G401.6 (cell line): ENCODE measurements at regions not wholly inside any gene's neighbourhood (a gene's known extent, or its start where the extent isn't known, plus 50 kb on each side); places are given as distances from the start of the nearest gene placed in this dataset.

ENCODE experiments used
- FAIRE-seq: peaks from 2 replicates; lab custom pipeline; 2012; peaks lifted over from hg19 to GRCh38; lab: Jason Lieb, UNC

DNA sequence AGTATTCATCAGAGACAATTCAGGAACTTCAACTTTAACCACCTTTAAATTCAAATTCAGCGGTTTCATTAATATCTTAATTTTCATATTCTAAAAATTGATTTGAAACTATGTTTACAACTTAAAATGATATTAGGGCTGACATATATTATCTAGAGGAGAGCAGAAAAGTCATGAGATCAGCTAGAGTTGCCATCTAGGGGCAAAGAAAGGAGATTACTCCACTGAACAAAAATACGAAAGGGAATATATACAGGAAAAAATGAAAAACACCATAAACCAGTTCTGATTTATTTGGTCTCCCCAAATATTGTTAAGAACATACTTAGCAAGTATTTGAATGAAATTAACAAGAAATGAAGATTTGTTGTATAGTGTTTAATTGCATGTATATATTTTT lies 946.3 kb downstream of the DTWD2 start:
- FAIRE-seq, result no peak

DNA sequence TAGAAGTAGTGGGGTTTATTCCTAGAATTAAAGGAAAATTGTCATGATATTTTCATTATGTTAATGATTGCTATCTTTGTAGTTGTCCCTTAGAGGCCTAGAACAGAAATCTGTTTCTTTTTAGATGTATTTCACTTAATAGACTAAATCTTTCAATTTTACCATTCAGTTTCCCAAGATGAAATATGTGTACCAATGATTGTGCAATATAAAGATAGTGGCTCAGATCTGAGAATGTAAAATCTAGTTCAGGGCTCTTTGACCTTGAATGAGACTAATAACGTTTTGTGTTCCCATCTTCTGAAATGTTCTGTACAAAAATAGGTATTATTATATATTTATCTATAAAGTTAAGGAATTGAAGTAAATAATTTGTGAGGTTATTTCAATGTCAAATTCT lies 947.9 kb downstream of the DTWD2 start:
- FAIRE-seq, result no peak

DNA sequence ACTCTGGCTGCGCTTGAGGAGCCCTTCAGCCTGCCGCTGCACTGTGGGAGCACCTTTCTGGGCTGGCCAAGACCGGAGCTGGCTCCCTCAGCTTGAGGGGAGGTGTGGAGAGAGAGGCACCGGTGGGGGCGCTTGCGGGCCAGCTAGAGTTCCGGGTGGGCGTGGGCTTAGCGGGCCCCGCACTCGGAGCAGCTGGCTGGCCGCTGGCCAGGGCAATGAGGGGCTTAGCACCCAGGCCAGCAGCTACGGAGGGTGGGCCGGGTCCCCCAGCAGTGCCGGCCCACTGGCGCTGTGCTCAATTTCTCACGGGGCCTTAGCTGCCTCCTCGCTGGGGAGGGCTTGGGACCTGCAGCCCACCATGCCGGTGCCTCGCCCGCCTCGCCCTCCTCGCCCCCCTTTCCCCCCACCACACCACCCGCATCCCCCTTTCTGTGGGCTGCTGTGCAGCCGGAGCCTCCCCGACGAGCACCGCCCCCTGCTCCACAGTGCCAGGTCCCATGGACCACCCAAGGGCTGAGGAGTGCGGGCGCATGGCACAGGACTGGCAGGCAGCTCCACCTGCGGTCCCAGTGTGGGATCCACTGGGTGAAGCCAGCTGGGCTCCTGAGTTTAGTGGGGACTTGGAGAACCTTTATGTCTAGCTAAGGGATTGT lies 954.5 kb downstream of the DTWD2 start:
- no peak for FAIRE-seq

DNA sequence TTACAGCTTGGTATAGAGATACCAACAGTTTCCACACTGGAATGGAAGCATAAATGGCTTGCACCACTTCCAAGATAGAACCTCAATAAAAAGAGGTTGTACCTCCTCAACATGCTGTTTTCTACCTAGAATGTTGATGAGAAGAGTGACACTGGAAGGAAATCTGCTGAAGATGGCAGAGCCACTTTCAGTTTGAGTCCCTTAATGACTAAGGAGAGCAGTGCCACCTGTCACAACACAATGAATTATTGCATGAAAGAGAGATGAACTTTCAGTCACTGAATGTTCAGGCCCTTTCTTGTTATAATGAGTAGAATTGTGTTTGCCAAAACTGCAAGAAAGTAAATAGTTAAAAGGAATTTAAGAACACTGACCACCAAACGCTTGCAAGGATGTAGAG lies 958.5 kb downstream of the DTWD2 start:
- no peak for FAIRE-seq

DNA sequence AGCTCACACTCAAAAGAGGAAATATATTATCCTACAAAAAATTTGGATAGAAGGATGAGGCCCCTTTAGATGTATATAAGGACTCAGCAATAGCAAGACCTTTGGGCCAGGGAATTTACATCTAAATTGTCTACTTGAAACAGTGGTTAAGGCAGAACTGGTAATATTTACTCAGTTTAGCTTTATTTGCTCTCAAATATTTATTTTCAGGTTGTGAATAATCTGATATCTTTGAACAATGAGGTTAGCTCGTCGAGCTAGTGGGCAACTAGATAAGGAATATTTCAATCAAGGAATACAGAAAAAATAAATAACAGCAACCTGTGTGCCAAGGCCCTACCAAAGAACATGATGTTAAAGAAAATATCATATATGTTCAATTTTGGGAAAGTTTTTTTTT lies 966.3 kb downstream of the DTWD2 start:
- FAIRE-seq, result no peak

DNA sequence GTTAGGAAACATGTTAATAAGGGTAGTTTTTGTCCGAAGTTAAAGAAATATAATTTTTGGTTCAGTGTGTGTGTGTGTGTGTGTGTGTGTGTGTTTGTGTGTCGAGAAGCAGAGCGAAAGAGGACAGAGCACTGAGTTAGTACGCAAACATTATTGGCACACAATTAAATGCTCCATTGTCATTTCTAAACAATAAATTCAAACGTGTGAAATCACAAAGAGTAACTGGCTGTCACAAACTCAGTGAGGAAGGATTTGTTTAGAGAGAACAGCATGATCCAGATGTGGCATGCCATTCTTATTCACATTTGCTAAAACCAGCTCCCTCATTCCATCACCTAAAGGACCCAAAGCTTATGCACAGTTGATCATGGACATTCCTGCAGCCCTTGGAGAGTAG lies 970.8 kb downstream of the DTWD2 start:
- FAIRE-seq, result no peak

DNA sequence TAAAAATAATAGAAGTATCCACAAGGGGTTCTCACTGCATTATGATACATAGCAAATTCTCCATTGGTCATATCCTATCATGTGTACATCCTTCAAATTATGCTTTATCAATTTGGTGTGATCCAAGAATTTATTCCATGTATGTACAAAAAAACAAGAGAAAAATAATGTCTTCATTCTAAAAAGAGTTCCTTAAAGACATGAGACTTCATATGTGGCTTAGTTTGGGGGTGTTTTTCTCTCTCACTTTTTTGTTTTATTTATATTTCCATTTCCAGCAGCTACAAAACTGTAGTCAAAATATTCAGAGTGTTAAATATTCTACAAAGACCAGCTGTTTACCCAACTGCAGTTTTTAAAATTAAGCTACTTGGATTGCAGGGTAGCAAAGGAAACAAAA lies 972.0 kb downstream of the DTWD2 start:
- FAIRE-seq, result no peak

DNA sequence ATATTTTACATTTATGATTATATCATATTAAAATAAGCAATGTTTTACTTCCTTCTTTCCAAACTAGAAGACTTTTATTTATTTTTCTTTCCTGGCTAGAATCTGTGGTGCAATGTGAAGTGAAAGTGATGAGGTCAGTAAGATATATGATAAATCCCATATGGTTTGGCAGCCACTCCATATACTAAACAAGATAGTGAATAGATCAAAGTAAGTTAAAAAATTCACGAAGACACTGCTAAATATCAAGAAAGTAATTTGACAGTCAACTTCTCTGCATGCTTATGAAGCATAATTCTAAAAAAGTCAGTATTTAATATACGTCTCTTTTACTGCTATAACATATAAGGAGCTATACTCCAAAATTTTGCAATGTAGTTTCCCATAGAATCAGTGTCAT lies 972.8 kb downstream of the DTWD2 start:
- no peak for FAIRE-seq

DNA sequence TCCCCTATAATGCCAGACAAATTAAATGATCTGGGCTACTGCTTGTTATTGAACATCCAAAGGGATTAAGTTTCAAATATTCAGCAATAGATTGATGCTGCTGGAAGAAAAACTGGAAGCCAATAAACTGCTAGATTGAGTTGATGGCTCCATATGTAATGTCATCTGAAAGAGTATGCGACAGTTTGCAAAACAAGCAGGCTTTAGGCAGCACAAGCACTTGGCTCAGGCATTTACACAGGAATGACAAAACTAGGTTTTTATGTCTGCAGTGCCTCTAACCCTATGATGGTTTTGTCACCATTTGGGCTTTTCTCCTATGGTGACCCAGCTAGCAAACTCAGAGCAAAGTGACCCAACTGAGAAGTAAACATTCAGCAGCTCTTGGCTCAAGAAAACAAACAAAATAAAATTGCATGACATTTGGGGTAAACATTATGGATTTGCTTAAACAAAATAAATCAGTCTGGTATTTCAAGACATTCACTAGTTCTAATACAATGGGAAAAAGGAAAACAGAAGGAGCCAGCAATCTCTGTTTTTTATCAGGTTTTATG lies 978.5 kb downstream of the DTWD2 start:
- no peak for FAIRE-seq

DNA sequence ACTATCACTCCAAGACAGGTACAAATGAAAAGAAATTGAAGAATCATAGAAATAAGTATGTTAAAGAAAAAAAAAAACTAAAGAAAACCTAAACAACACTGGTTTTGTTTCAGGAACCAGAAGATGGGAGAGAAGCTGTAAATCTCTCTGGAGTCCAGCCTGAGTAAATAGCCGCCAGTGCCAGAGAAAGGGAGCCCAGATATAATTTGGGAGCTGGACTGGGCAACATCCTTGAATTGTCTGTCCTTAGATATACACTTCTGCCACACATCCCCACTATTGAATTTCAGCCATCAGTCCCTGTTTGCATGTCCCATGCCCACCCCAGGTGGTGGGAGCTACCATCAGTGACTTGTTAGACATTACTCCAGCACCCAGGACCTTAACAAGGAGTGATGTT lies 979.6 kb downstream of the DTWD2 start:
- FAIRE-seq, result no peak

DNA sequence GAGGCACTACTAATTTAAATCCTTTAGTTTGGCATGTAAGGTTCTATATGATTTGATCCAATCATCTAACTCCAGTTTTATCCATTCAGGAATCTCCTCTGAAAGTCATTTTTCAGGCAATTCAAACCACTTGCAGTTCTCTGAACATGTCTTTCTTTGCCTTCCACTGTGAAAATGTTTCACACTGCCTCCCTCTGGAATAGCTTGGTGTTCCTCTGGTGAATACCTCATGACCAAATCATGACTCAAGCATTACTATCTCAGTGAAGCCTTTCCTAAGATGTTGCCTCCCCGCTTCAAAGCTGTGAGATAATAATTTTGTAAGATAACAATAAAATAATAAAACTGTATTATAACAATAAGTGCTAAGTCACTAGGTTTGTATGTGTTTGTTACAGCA lies 981.1 kb downstream of the DTWD2 start:
- FAIRE-seq, result no peak

DNA sequence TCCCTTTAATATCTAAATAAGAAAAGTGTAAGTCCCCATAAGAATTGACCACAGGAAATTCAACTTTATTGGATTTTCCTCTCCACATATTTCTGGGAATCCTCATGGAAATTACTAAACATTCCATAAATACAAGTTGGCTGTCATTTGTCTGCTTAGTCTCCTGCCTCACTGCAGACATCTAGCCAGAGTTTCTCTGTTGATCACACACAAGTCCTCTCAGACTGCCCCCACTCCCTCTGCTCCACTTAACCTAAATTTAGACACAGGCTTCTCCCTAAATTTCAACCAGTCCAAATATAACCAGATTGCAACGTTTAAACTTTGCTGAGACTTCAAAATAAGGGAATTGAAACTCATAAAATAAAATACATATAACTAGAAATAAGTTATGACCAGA lies 982.1 kb downstream of the DTWD2 start:
- no peak for FAIRE-seq

DNA sequence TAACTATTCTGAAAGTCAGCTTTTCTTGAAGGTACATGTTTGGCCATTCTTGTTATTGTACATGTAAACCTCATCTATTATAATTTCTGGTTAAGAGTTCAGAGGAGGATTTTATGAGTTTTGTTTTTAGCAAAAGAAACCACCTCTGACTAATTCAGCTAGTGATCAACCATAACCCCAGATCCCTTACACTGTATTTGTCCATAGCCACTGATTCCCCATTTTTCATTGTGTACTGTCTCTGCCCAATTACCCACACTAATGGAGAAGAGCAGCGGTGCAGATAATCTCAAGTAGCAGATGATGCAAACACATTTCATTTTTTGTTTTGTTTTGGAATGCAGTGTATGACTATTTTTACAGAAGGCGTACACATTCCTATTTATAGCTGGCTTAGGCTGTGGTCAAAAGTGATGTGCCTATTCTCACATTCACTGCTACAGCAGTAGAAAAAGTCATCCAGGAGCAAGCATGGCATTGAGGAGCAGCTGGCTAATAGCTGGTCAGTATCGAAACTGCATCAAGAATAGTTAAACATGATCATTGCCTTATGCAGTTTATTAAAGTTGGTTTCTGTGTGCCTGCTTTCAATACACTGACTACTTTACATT lies 988.3 kb downstream of the DTWD2 start:
- FAIRE-seq, result no peak

DNA sequence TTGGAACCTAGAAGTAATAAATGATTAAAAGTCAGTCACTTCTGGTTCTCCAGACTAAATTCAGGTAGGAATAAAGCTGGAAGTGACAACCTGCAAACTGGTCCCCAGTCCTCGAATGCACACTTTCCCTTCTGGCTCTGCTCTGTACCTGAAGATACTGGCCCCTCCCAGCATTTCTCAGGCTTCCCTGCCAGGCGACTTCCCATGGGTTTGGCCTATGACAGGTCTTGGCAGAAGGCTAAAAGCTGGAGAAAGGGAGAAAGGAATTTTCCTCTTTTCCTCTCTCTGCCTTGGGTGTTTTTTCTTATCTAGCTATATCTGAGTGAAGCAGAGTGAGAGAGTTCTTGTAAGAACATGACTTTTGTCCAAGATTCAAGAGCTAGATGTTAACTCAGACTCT lies 1005.7 kb downstream of the DTWD2 start:
- no peak for FAIRE-seq

DNA sequence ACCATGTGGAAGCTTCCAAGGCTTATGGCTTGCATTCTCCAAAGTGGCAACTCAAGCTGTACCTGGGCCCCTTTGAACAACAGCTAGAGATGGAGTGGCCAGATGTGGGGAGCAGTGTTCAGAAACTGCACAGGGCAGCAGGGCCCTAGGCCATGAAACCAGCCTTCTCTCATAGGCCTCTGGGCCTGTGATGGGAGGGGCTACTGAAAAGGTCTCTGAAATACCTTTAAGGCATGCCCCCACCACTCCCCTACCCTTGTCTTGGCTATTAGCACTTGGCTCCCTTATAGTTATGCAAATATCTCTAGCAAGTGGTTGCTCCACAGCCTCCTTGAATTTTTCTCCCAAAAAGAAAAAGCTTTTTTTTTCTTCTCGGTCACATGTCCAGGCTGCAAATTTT lies 1014.6 kb downstream of the DTWD2 start:
- no peak for FAIRE-seq

DNA sequence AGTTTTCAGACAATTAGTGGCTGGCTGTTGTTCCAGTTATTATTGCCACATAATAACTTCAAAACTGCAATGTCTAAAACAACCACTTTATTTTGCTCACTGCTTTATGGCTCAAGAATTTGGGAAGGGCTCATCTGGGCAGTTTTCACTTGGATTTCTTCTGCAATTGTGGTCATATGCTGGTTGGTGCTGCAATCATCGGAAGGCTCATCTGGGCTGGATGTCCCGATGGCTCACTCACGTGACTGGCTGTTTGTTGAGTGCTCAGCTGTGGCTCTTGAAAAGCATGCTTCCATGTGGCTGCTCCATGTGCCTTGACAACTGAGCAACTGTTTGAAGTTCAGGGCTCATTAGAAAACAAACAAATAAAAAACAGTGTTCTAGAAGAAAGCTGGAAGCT lies 1032.5 kb downstream of the DTWD2 start:
- FAIRE-seq, result no peak

DNA sequence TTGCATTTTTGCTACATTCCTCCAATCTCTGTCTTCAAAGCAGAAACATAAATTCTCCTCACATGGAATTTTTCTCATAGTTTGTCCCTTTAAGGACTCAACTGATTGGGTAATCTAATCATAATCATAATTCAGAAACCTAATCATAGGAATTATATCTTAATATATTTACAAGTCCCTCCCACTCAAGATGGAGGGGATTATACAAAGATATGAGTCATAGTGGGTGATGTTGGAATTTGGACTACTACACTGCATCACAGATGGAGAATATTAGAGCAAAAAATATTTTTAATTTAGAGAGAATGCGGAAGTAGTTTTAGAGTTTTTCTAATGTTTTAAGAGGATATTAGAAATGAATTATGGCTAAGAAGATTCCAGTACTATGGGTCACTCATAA lies 1034.0 kb downstream of the DTWD2 start:
- FAIRE-seq, result no peak

DNA sequence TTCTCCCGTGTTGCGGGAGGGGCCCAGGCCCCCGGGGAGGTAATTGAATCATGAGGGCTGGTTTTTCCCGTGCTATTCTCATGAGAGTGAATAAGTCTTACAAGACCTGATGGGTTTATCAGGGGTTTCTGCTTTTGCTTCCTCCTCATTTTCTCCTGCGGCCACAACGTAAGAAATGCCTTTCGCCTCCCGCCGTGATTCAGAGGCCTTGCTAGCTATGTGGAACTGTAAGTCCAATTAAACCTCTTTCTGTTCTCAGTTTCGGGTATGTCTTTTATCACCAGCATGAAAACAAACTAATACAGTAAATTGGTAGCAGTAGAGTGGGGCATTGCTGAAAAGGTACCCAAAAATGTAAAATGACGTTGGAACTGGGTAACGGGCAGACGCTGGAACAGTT lies 1035.1 kb downstream of the DTWD2 start:
- FAIRE-seq, result no peak

DNA sequence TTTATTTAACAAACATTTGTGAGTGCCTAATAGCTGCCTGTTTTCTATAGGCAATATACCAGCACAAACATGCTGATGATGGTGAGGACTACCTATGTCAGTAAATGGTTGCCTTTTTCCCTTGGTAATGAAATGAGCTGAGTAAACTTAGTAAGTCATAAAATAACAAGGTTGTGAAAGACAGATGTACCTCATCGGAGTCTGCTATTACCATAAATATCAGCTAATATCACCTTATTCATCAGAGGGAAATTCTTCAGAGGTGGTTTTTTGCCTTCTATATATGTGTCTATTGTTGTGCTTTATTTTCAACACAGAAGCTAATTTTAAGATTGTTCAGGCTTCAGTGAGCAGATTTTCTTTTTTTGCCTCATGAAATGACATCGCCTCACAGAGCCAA lies 1040.5 kb downstream of the DTWD2 start:
- FAIRE-seq, result no peak

DNA sequence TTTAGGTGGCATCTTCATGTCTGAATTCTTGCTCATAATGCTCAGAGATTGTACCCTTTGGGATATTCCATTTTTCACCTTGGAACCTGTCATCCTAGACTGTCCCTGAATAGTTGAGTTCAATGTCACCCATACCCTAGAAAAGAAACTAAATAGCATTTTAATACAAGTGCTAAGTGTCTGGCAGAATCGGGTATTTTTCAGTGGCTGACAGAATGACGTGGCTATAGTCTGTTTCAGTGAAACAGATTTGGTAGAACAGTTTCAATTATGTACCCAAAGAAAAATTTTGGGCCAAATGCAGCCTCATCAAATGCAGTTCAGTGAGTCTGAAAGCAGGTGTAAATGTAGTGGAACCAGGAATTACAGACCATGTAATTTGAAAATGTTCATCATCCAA lies 1041.2 kb downstream of the DTWD2 start:
- FAIRE-seq, result no peak

DNA sequence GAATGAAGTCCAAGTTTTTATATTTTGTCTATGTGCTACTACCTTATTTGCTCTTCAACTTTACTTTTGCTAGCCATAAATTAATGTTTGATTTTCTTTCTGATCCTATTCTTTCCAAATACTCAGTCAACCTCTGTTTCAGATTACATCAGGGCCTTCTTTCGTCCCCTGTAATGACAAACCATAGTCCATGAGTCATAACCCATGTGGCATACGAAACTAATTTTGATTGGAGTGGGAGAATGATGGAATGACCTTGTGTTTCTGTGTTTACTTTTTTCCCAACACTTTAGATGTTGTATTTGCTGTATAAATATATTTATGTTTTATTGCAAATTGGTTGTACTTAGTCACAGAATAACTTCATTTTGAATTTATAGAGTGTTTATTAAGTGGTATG lies 1043.1 kb downstream of the DTWD2 start:
- FAIRE-seq, result no peak

DNA sequence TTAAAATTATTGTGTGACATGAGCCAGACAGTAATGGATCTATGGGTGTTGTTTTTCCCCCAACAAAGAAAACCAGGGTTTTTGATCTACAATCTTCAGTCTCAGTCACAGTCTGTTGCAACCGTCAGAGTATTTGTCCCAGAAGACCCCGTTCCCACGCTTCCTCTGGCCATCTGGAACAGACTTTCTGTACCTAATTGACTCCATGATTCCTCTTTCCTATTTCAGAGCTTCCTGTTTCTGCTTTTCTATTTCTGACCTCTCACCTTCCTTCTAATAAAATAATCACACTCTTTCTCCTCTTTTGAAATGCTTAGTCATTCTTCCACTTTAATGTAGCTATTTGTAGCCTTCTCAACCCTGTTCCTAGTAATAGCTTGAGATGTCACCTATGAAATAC lies 1044.8 kb downstream of the DTWD2 start:
- no peak for FAIRE-seq

DNA sequence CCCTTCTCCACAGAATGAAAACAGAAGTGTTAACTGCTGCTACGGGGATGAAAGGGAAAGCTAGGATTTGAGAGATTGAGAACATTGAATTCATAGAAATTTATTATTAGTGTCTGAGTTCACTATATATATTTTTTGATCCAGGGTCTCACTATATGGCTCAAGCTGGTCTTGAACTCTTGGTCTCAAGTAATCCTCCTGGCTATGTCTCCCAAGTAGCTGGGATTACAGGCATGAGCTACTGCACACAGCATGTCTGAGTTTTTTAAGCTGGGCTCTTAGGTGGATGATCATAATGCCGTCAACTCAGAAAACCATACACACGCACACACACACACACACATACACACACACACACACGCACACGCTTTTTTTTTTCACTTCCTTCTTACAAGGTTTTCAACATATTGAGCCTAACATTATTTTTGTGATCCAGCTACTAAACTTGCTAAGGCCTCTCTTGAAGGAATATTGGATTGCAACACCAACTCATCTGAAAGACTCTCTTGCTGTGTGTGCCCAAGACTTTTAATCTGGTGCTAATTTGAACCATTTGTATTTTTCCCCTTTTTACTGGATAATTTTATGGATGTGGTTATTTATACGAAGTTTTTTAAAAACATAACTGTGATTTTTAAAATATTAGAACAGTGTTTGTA lies 1045.4 kb downstream of the DTWD2 start:
- FAIRE-seq, result no peak

DNA sequence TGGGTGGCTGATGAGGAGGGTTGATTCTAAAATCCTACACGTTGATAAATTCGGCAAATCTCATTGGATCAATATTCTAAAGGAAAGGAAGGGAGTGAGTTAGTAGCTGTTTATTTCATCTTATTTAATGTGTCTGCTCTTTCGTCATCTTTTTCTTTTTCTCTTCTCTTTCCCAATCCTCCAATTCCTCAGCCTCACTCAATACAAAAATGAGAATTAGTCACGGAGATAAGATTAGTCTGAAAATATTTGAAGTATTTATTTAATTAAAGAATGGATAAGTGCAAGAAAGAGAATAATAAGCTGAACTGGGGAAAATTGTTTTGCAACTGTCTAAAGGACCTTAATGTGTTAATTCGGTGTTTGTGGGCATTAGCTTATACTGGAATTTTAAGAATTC lies 1095.1 kb downstream of the DTWD2 start:
- FAIRE-seq, result no peak
